HG03354 (cell line): ENCODE measurements at regions not wholly inside any gene's neighbourhood (a gene's known extent, or its start where the extent isn't known, plus 50 kb on each side); places are given as distances from the start of the nearest gene placed in this dataset.
"Not testable (repeated sequence)": the region's sequence is repeated elsewhere in the genome, so short reads cannot be mapped to it uniquely, and the experiment has no call there.

Source experiments
- ATAC-seq: cut with Tn5 transposase; IDR thresholded peaks from one replicate; pipeline ENCODE4 v1.9.1; 2021; ENCODE audit warnings: mild to moderate bottlenecking; ENCODE audit not compliant: unreplicated experiment, poor library complexity, severe bottlenecking

DNA sequence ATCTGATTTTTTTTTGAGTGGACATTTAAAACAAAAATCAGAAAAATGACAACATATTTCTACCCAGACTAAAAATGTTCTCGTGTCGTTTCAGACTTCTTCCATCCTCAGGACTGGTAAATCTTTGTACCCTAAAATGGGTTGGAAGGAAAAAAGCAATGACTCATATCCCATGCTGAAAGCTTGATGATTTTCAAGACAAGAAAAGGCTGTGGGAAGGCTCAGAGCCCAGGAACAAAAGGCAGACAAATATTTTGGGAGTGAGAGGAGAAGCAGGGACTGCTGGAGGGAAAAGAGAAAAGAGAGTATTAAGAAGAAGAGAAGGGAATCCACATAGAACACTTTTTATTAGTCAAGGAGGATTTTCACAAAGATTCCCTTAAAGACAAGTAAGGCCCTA lies 77.1 kb upstream of the CTAGE1 start:
- ATAC-seq, result no peak

- no peak for ATAC-seq
These were observed 81.7 kb upstream of the CTAGE1 start for GRCh38 chr18:22499421-22499820.

GRCh38 chr18:22503803-22504202 lies 86.1 kb upstream of the CTAGE1 start:
- no peak for ATAC-seq

DNA sequence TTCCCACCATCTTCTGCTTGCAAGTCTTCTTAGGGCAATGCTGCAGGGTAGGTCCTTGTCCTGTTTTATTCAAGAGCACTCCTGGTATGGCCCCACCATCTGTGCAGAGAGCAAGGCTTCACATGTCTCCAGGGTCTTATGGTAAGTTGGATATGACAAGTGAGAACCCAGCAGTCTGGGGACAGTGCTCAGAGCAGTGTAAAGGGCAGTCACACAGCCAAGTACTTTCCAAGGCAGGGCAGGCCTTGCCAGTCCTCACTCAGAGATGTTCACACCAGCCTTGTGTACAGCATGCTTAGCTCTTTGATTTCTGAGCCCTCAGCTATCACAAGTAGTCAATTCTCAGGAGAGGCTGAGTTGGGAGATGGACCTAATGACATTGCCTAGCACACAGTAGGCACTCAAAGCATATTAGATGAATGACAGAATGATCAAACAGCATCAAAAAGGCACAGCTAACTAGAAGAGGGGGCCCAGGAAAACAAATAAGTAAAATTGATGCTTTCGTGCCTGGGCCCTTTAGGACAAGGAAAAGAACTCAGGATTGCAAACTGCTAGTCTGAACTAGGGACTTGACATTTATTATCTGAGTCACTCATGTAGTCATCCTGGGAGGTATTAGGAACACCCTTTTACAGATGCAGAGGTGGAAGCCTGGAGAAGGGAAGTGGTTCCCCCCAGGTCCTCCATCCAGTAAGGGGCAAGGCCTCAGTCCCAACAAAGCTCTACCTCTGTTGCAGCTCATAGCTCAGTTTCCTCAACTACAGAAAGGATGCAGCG lies 86.7 kb upstream of the CTAGE1 start:
- ATAC-seq, result no peak

DNA sequence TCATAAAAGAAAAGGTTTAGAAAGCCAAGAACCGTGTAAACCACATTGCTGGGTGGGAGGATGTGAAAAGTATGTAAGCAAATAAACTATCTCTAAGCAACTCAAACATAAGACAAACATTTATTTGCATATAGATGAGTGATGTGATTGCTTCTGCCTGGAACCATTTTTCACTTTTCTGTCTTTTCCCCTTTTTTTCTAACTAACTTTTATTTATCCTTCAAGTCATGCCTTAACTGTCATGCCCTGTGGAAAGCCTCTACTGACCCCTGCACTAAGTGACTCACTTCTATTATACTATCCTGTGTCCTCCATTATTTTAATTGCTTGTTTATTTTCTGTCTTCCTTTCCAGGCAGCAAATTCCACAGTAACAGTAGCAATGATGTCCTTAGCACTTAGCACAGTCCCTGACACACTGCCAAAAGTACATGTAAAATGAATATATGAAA lies 87.5 kb upstream of the CTAGE1 start:
- ATAC-seq, result no peak

GRCh38 chr18:22507055-22507454 lies 89.3 kb upstream of the CTAGE1 start:
- ATAC-seq, result no peak

- ATAC-seq, result no peak
These were observed 91.7 kb upstream of the CTAGE1 start for GRCh38 chr18:22509423-22509822.

DNA sequence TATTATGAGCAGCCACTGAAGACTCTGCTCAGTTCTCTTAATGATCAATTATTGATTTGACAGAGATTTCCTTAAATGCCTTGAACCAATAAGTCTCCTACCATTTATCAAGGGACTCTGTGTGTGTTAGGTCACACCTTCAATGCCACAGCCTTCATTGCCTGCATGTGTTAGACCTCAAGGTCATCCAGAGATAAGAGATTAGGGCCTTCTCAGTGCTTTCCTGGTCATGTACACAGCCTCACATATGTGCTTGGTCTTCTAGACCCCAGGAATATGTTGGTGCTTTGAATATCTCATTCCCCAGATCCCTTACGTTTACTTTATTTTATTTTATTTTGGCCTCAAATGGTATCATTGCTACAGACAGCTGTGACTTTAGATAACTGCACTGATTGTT lies 93.0 kb upstream of the CTAGE1 start:
- no peak for ATAC-seq

- no peak for ATAC-seq
These were observed 96.2 kb upstream of the CTAGE1 start for GRCh38 chr18:22513721-22514481.

- ATAC-seq, result no peak
These were observed 96.9 kb upstream of the CTAGE1 start for GRCh38 chr18:22514655-22515054.

DNA sequence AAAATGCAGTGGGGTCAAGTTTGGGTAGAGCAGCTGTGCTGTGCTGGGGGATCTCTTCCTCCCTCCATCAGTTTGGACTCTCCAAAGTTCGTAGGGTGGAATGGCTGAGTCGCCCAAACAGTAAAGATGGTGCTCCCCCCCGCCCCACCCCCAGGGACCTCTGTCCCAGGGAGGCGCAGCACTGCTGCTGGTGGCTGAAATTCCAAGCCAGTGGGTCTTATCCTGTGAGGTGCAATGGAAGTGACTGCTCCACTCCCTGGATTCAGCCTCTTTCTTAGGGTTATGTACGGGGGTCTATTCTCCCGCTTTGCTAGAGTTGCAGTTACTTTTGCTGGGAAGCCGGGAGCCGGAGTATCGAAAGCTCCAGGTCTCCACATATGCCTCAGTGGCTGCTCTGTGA lies 97.5 kb upstream of the CTAGE1 start:
- ATAC-seq, result no peak

- ATAC-seq, result no peak
These were observed 99.6 kb upstream of the CTAGE1 start for GRCh38 chr18:22517356-22517755.

DNA sequence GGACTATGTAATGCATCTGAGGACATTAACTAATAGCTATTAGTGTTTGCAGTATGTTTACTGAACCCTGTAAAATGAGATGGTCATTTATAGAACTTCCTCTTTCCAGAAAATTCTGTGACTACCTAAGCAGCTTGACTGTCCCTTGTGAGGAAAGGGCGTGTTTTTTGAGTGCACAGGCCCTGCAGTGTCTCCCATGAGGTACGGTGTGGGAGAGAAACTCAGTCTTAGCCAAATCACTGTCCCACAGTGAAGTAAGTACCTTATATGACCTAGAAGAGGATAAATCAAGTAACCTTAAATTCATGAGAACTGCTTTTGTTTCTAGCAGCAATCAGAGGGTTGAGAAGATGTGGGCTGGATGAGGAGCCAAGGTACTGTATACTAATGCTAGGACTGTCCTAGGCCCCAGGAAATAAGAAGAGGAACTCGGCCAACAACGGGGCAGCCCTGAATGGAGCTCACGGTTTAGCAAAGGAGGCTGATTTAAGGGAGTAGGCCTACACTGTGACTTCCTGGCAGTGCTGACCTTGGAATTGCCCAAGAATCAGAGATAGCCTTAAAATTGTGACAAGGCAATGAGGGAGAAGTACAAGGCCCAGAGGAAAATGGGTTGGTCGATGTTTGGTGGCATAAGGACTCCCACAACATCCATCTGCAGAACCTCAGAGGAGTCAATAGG lies 103.5 kb upstream of the CTAGE1 start:
- ATAC-seq, result no peak

DNA sequence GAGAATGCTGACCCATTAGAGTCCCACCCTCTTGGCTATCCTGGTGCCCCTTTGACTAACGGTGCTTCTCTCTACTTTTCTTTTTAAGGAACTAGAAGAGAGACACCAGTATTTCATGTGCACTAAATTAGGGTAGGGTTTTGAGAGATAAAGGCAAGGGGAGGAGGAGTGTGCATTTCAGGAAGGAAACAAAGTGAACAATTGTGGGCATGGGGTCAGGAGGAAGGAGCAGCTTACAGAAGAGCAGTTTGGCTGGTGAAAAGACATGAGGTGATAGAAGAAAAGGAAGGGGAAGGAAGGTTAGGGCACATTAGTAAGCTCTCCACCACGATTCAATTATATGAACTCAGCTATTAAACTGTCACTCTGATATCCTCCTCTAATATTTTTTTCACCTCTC lies 105.8 kb upstream of the CTAGE1 start:
- no peak for ATAC-seq

DNA sequence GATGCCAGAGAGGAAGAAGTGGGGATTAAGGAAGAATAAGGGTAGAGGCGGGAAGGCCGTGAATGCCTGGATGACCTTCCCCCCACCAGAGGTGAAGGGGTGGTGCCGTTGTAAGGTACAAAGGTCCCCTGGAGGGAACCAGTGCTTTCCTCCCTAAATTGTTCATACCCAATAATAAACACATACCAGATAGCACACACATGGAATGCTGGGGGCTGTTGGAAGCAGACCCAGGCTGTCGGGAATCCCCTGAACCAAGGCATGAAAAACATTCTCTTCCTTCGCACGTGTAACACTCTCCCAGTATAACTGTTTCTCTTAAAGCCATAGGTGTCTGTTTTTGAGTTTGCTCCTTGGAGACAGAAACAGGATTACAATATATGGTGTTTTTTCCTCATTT lies 107.1 kb upstream of the CTAGE1 start:
- no peak for ATAC-seq

GRCh38 chr18:22525313-22525712 lies 107.6 kb upstream of the CTAGE1 start:
- ATAC-seq, result no peak

DNA sequence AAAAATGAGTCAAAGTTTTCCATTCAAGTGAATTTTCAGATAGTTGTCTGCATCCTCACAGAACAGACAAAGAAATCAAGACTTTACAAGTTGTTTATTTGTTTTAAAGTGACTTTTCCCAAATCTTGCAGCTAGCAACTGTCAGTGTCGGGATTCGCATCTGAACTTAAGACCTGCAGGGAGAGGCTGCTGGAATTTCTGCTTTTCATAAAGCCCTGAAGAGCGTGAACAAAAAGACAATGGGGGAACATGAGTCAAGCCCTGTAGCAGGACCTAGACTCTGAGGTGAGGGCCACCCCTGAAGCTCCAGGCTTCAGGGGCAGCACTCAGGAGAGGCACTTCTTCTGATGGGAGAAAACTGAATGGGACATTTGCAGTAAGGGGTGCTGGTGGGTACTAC lies 108.2 kb upstream of the CTAGE1 start:
- ATAC-seq, result no peak

DNA sequence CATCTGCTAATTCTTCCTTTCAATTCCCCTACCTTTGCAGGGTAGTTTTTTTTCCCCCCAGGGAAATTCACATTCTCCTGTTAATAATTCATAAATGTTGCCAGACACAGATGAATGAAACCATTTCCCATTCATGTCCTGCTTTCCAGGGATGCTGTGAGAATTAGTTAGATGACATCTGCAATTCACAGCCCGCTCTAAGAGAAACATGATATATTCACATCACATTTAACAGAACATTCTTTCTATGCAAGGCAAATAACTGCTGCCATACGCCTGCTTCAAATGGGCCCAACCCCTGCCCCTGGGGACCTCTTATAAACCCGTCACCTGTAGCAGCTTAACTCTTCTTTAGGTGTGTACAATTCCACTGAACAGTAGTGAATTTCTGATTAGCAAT lies 110.6 kb upstream of the CTAGE1 start:
- no peak for ATAC-seq

DNA sequence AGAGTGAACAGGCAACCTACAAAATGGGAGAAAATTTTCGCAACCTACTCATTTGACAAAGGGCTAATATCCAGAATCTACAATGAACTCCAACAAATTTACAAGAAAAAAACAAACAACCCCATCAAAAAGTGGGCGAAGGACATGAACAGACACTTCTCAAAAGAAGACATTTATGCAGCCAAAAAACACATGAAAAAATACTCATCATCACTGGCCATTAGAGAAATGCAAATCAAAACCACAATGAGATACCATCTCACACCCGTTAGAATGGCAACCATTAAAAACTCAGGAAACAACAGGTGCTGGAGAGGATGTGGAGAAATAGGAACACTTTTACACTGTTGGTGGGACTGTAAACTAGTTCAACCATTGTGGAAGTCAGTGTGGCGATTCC lies 117.0 kb upstream of the CTAGE1 start:
- ATAC-seq, result not testable (repeated sequence)

DNA sequence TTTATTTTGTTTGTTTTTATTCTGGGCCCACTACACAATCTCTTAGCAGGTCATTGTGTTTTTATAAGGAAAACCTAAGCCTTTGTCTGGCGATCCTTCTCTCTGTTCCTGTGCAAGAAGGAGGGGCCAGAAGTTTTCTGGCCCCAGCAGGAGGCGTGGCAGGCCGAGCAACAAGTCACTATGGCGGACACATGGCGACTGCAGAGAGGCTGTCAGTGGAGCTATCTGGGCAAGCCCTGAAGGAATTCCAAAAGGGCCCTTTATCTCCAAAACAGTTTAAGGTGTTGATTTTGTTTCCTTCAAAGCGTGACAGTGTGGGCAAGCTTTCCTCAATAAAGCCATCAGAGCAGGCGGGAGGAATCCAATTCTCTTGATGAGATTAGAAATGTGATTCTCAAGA lies 118.8 kb upstream of the CTAGE1 start:
- ATAC-seq, result no peak

- no peak for ATAC-seq
These were observed 120.7 kb upstream of the CTAGE1 start for GRCh38 chr18:22538426-22538825.
